HG02938 (cell line): ENCODE measurements at regions not wholly inside any gene's neighbourhood (a gene's known extent, or its start where the extent isn't known, plus 50 kb on each side); places are given as distances from the start of the nearest gene placed in this dataset.

Source experiments
- ATAC-seq: cut with Tn5 transposase; IDR thresholded peaks from one replicate; pipeline ENCODE4 v1.9.1; 2021; ENCODE audit warnings: mild to moderate bottlenecking, moderate library complexity; ENCODE audit not compliant: unreplicated experiment

GRCh38 chr1:110766336-110766647, 91.6 kb upstream of the KCNA3 start:
- no peak for ATAC-seq

- ATAC-seq, result no peak
Observed at GRCh38 chr1:110765640-110766335, 91.0 kb upstream of the KCNA3 start.

- no peak for ATAC-seq
Observed at GRCh38 chr1:110763149-110763548, 88.4 kb upstream of the KCNA3 start.

GRCh38 chr1:110760321-110760720, 85.6 kb upstream of the KCNA3 start:
- ATAC-seq, result no peak

GRCh38 chr1:110756506-110756905, 81.8 kb upstream of the KCNA3 start:
- no peak for ATAC-seq

GRCh38 chr1:110752941-110753725, 78.4 kb upstream of the KCNA3 start:
- no peak for ATAC-seq

GRCh38 chr1:110750562-110750961, 75.8 kb upstream of the KCNA3 start:
- ATAC-seq, result no peak

- no peak for ATAC-seq
Observed at GRCh38 chr1:110749960-110750359, 75.2 kb upstream of the KCNA3 start.

- no peak for ATAC-seq
Observed at GRCh38 chr1:110746644-110747259, 72.0 kb upstream of the KCNA3 start.

- ATAC-seq, result no peak
Observed at GRCh38 chr1:110743397-110743796, 68.7 kb upstream of the KCNA3 start.

- ATAC-seq, result no peak
Observed at GRCh38 chr1:110736900-110737605, 62.3 kb upstream of the KCNA3 start.

- no peak for ATAC-seq
Observed at GRCh38 chr1:110734133-110734680, 59.5 kb upstream of the KCNA3 start.

GRCh38 chr1:110731529-110731928, 56.8 kb upstream of the KCNA3 start:
- ATAC-seq, result no peak

- no peak for ATAC-seq
Observed at GRCh38 chr1:110728388-110729001, 53.8 kb upstream of the KCNA3 start.

GRCh38 chr1:110727246-110727645, 52.5 kb upstream of the KCNA3 start:
- ATAC-seq, result no peak

- peak; percentile 90 for ATAC-seq
Observed at GRCh38 chr1:110726755-110727154, 52.0 kb upstream of the KCNA3 start.
